ENCODE measurements at regions not wholly inside any gene's neighbourhood (a gene's known extent, or its start where the extent isn't known, plus 50 kb on each side); places are given as distances from the start of the nearest gene placed in this dataset.
"Not testable (repeated sequence)": the region's sequence is repeated elsewhere in the genome, so short reads cannot be mapped to it uniquely, and the experiment has no call there.

DNA sequence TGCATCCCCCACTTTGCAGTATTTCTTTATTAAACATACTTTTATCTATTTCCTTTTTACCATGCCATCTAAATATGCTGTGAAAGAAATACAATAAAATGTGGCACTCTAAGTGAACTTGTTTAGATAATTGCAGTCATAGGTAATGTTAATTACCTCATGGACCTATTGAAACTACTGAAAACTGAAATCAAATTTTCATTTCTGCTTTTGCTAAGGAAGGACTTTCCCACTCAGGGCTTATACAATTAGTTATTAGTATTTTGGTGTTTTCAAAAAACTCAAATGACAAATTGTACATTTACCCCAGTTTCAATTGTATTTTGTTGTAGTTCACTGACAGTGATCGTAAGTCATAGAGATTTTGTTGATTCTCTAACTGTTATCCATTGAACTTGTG lies 88.4 kb downstream of the ID4 start:
- H3K27ac ChIP-seq = no peak overlapping the region
- H3K36me3 ChIP-seq = no peaks in the 10 kb centered on the region
- DNase-seq (ENCODE audit: low spot score in 2 of 2) = no peak
- no peaks in the 10 kb centered on the region for H3K9me3 ChIP-seq
- no peak overlapping the region for H3K4me3 ChIP-seq
- 94% methylated on average over 1 of the region's 1 CpG for WGBS
- no peaks in the 10 kb centered on the region for H3K27me3 ChIP-seq
- TF ChIP-seq CTCF (IDR thresholded peaks at IDR 0.05) (no peak), EP300 (IDR thresholded peaks at IDR 0.05) (no peak)
- no peaks in the 10 kb centered on the region for H3K4me1 ChIP-seq

DNA sequence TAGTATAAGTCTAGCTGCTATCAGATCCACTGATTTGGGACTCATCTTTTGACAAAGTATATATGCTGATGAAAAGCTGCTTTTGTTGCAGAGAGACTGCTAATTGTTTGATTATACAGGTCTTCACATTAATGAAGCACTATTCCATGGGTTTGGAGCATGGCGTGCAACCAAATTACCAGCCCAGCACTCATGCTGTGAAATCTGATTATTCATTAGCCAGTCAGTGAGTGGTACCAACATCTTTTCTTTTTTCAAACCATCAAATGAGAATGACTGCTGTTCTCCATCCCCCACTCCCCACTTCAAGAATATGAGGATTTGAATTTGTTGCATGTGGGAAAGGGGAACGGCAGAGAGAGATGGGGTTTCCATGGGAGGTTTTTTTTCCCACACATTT lies 91.3 kb downstream of the ID4 start:
- H3K4me3 ChIP-seq = no peak overlapping the region
- TF ChIP-seq POLR2A (IDR thresholded peaks at IDR 0.05) (no peak), POLR2AphosphoS5 (IDR thresholded peaks at IDR 0.05) (no peak), CTCF (IDR thresholded peaks at IDR 0.05) (no peak), EP300 (IDR thresholded peaks at IDR 0.05) (no peak)
- no peaks in the 10 kb centered on the region for H3K36me3 ChIP-seq
- H3K27ac ChIP-seq = no peak overlapping the region
- no peaks in the 10 kb centered on the region for H3K9me3 ChIP-seq
- H3K4me1 ChIP-seq = no peaks in the 10 kb centered on the region
- no peaks in the 10 kb centered on the region for H3K27me3 ChIP-seq
- 87% methylated on average over 2 of the region's 2 CpGs for WGBS
- DNase-seq (ENCODE audit: low spot score in 2 of 2) = no peak

DNA sequence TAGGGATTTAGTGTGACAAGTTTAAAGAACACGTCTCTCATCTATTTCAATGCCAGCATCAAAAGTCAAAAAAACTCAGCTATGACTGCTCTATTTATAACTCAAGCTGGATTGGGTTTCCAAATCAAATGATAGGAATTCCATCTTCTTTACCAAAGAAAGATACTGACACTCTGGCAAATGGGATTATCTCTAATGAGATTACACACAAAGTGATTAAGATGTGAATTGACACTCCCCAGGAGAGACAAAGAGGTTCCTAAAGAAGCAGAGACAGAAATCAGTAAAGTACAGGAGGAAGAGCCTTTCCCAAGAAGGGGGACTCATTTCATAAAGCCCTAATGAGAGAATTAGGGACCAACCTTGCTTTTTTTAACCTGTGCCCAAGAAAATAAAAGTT lies 92.1 kb downstream of the ID4 start:
- TF ChIP-seq CTCF (IDR thresholded peaks at IDR 0.05) = no peak
- TF ChIP-seq EP300 (IDR thresholded peaks at IDR 0.05) = no peak
- no peak for TF ChIP-seq POLR2AphosphoS5 (IDR thresholded peaks at IDR 0.05)
- no peak for TF ChIP-seq POLR2A (IDR thresholded peaks at IDR 0.05)
- Histone ChIP-seq H3K9me3 (no peaks in the 10 kb centered on the region), H3K27ac (no peak overlapping the region), H3K4me1 (no peaks in the 10 kb centered on the region), H3K4me3 (no peak overlapping the region), H3K27me3 (no peaks in the 10 kb centered on the region), H3K36me3 (no peaks in the 10 kb centered on the region)
- DNase-seq (ENCODE audit: low spot score in 2 of 2) = no peak
- WGBS = 62% methylated on average over 1 of the region's 1 CpG

DNA sequence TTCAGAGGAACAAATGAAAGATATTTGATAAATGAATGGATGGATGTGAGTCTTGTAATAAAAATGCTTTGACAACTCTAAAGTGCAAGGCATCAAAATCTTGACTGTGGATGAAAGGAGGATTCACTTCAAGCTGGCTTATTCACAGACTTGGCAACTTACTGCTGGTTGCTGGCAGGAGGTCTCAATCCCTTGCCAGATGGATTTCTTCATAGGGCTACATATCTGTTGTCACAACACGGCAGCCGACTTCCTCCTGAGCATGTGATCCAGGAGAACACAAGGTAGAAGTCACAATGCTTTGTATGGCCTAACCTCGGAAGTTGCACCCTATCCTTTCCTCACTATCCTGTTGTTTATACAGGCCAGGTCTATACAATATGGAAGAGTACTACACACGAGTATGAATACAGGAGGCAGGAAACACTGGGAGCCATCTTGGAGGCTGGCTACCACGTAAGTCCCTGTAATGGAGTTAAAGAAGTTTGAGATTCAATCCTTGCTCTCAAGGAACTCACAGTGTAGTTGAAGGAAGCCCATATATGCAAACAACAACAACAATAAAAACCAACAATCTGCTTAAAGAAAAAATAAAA lies 97.9 kb downstream of the ID4 start:
- no peaks in the 10 kb centered on the region for H3K9me3 ChIP-seq
- no peaks in the 10 kb centered on the region for H3K27me3 ChIP-seq
- peak; percentile 68 to 83 for DNase-seq (ENCODE audit: low spot score in 2 of 2)
- no peak for TF ChIP-seq CTCF (IDR thresholded peaks at IDR 0.05)
- TF ChIP-seq POLR2AphosphoS5 (IDR thresholded peaks at IDR 0.05) = peak in 2 of 3 donors; percentile 65 to 70
- WGBS = 58% methylated on average over 5 of the region's 5 CpGs
- no peaks in the 10 kb centered on the region for H3K36me3 ChIP-seq
- peaks cover 3% of the 10 kb centered on the region for H3K4me1 ChIP-seq
- H3K4me3 ChIP-seq = no peak overlapping the region
- H3K27ac ChIP-seq = peak overlapping the region; percentile 34

GRCh38 chr6:19939321-19939720 lies 102.2 kb downstream of the ID4 start:
- not testable (repeated sequence) for H3K36me3 ChIP-seq; H3K9me3 ChIP-seq; H3K4me1 ChIP-seq; H3K27me3 ChIP-seq; H3K4me3 ChIP-seq; H3K27ac ChIP-seq; DNase-seq (ENCODE audit: low spot score in 2 of 2)
- 93% methylated on average over 7 of the region's 28 CpGs for WGBS

DNA sequence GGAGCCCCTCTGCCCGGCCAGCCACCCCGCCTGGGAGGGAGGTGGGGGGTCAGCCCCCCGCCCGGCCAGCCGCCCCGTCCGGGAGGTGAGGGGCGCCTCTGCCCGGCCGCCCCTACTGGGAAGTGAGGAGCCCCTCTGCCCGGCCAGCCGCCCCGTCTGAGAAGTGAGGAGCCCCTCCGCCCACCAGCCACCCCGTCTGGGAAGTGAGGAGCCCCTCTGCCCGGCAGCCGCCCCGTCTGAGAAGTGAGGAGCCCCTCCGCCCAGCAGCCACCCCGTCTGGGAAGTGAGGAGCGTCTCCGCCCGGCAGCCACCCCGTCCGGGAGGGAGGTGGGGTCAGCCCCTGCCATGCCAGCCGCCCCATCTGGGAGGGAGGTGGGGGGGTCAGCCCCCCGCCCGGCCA lies 102.8 kb downstream of the ID4 start:
- not testable (repeated sequence) for H3K27ac ChIP-seq; H3K27me3 ChIP-seq; H3K9me3 ChIP-seq; H3K4me3 ChIP-seq; DNase-seq (ENCODE audit: low spot score in 2 of 2); H3K4me1 ChIP-seq; H3K36me3 ChIP-seq
- no CpG with 5 or more reads among the region's 28 CpGs for WGBS

Data from suprapubic skin (tissue), 4 donors.